CD4-positive, alpha-beta T cell (primary cell): ENCODE measurements at regions not wholly inside any gene's neighbourhood (a gene's known extent, or its start where the extent isn't known, plus 50 kb on each side); places are given as distances from the start of the nearest gene placed in this dataset.

Experiments
- ATAC-seq: fragments of 200-7000 bp; cut with Tn5 transposase; one replicate; pipeline ENCODE4 v1.10.0; 2022; ENCODE audit warnings: mild to moderate bottlenecking; ENCODE audit not compliant: poor library complexity
- CTCF ChIA-PET: fragments of 350-600 bp; sonication (Branson Sonifier 250); formaldehyde crosslinking; loops from one replicate; lab custom pipeline; 2021; ENCODE audit warnings: antibody characterized with exemption, inconsistent platforms; lab: Charles Lee
- POLR2A ChIA-PET: fragments of 350-600 bp; sonication (Branson Sonifier 250); formaldehyde crosslinking; loops from one replicate; lab custom pipeline; 2021; ENCODE audit warnings: antibody characterized with exemption, inconsistent platforms; lab: Charles Lee
- DNase-seq, 14 experiments: peaks; one replicate each; pipeline ENCODE4 v3.0.0-alpha.2; 2013 to 2020; ENCODE audit warnings: mixed read lengths in 2 of 14
- H3K27ac ChIP-seq, 2 donors: one replicate each; pipeline versions ENCODE4 v1.5.1 to v1.7.0; 2013; ENCODE audit warnings: low read length in 2 of 2, low read depth in 1 of 2, mild to moderate bottlenecking in 1 of 2
- H3K27me3 ChIP-seq, 2 experiments: 1 replicate in 1 of 2; 2 replicates in 1 of 2; pipeline versions ENCODE4 v1.6.1 to v1.7.0; 2013; ENCODE audit warnings: low read length in 2 of 2, control low read depth in 1 of 2, mild to moderate bottlenecking in 1 of 2, moderate library complexity in 1 of 2; ENCODE audit not compliant: insufficient read depth in 2 of 2, control insufficient read depth in 1 of 2
- H3K36me3 ChIP-seq: one replicate; pipeline ENCODE4 v1.6.1; 2013; ENCODE audit warnings: low read length, control low read depth; ENCODE audit not compliant: insufficient read depth
- H3K4me1 ChIP-seq: one replicate; pipeline ENCODE4 v1.6.1; 2013; ENCODE audit warnings: low read length, control low read depth; ENCODE audit not compliant: insufficient read depth
- H3K4me3 ChIP-seq: one replicate; pipeline ENCODE4 v1.5.1; 2013; ENCODE audit warnings: mild to moderate bottlenecking, low read length, moderate library complexity
- H3K9me3 ChIP-seq, 2 experiments: 1 replicate in 1 of 2; 2 replicates in 1 of 2; pipeline versions ENCODE4 v1.6.1 to v1.7.0; 2013; ENCODE audit warnings: low read length in 2 of 2, mild to moderate bottlenecking in 2 of 2, control low read depth in 1 of 2, moderate library complexity in 1 of 2; ENCODE audit not compliant: control insufficient read depth in 1 of 2, insufficient read depth in 1 of 2
- H3K27ac Mint-ChIP-seq: one replicate; pipeline ENCODE4 v1.8.0; 2020; ENCODE audit warnings: mixed read lengths
- H3K27me3 Mint-ChIP-seq: one replicate; pipeline ENCODE4 v1.8.0; 2021; ENCODE audit warnings: mixed read lengths
- H3K36me3 Mint-ChIP-seq: one replicate; pipeline ENCODE4 v1.8.0; 2021; ENCODE audit warnings: low read depth, mixed read lengths
- H3K4me1 Mint-ChIP-seq: one replicate; pipeline ENCODE4 v1.8.0; 2021; ENCODE audit warnings: low read depth, mixed read lengths
- H3K4me3 Mint-ChIP-seq: one replicate; pipeline ENCODE4 v1.8.0; 2020; ENCODE audit warnings: mild to moderate bottlenecking, mixed read lengths
- H3K9me3 Mint-ChIP-seq: one replicate; pipeline ENCODE4 v1.8.0; 2020; ENCODE audit warnings: mixed read lengths
- intact Hi-C, 2 experiments: fragments of 100-400 bp; cut with DNase I in 1 of 2; cut with micrococcal nuclease in 1 of 2; formaldehyde crosslinking; loops; one replicate each; pipeline versions ENCODE4 v1.15.1 to v1.9.0; 2023 to 2025; cut with DNase I, micrococcal nuclease
- TF ChIP-seq, protein P1 (sequence below): fragments of 200-600 bp; IDR thresholded peaks from one replicate; pipeline ENCODE4 v1.8.0; 2022; ENCODE audit warnings: antibody characterized with exemption, mild to moderate bottlenecking

DNA sequence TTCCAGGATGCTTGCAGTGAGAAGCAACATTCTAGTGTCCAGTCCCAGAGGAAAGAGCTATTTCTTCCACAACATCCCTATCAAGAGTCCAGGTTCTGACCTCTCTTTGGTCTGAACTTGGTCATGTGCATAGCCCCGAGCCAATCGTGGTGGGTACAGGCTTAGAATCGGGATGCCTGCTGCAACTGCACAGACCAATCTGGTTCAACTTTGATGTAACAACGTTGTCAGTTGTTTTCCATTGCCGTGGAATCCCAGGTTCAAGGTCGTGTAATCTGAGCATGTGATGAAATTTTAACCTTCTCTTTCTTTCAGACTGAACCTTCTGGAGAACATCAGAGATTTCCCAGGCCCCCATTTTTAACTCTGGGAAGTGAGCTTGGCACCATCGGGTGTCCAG, 130.5 kb downstream of the ANKRD60 start:
- Mint-ChIP-seq H3K4me1 (no peaks in the 10 kb centered on the region), H3K27ac (no peak overlapping the region), H3K4me3 (no peak overlapping the region), H3K27me3 (peaks cover 7% of the 10 kb centered on the region), H3K9me3 (no peaks in the 10 kb centered on the region), H3K36me3 (no peaks in the 10 kb centered on the region)
- ChIA-PET CTCF (no interaction called here), POLR2A (no interaction called here)
- no peaks in the 10 kb centered on the region for H3K4me1 ChIP-seq
- no peak overlapping the region for H3K4me3 ChIP-seq
- H3K27me3 ChIP-seq: no peaks in the 10 kb centered on the region
- intact Hi-C loops: no loop called here
- TF ChIP-seq, protein P1, sequence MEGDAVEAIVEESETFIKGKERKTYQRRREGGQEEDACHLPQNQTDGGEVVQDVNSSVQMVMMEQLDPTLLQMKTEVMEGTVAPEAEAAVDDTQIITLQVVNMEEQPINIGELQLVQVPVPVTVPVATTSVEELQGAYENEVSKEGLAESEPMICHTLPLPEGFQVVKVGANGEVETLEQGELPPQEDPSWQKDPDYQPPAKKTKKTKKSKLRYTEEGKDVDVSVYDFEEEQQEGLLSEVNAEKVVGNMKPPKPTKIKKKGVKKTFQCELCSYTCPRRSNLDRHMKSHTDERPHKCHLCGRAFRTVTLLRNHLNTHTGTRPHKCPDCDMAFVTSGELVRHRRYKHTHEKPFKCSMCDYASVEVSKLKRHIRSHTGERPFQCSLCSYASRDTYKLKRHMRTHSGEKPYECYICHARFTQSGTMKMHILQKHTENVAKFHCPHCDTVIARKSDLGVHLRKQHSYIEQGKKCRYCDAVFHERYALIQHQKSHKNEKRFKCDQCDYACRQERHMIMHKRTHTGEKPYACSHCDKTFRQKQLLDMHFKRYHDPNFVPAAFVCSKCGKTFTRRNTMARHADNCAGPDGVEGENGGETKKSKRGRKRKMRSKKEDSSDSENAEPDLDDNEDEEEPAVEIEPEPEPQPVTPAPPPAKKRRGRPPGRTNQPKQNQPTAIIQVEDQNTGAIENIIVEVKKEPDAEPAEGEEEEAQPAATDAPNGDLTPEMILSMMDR: no peak
- no peak overlapping the region for H3K27ac ChIP-seq
- ATAC-seq: no peak
- DNase-seq: no peak
- no peaks in the 10 kb centered on the region for H3K9me3 ChIP-seq
- no peaks in the 10 kb centered on the region for H3K36me3 ChIP-seq

DNA sequence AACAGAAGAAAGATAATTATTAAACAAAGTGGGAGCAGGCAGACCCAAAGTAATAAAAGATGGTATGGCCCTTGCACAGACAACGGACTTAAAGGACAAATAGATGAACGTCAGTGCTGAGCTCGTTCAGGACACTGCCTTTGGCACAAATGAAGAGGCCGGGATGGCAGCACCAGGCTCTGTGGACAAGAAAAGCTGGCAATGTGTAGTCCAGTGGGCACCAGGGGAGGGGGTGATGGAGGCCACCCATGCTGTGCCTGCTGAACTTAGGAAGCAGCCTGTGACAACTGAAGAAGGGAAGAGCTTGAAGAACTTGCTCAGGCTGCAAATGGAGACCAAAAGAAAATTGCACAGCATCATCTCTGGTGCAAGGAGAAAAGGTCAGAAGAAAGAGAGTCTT, 131.0 kb downstream of the ANKRD60 start:
- POLR2A ChIA-PET: no interaction called here
- CTCF ChIA-PET: no interaction called here
- Histone ChIP-seq H3K27me3 (no peaks in the 10 kb centered on the region), H3K4me3 (no peak overlapping the region), H3K36me3 (no peaks in the 10 kb centered on the region), H3K4me1 (no peaks in the 10 kb centered on the region), H3K27ac (no peak overlapping the region), H3K9me3 (no peaks in the 10 kb centered on the region)
- H3K9me3 Mint-ChIP-seq: no peaks in the 10 kb centered on the region
- H3K36me3 Mint-ChIP-seq: no peaks in the 10 kb centered on the region
- no peak for ATAC-seq
- DNase-seq: no peak
- no peaks in the 10 kb centered on the region for H3K4me1 Mint-ChIP-seq
- TF ChIP-seq, protein P1: no peak
- no peak overlapping the region for H3K27ac Mint-ChIP-seq
- H3K4me3 Mint-ChIP-seq: no peak overlapping the region
- intact Hi-C loops: no loop called here
- peaks cover 1% of the 10 kb centered on the region for H3K27me3 Mint-ChIP-seq

DNA sequence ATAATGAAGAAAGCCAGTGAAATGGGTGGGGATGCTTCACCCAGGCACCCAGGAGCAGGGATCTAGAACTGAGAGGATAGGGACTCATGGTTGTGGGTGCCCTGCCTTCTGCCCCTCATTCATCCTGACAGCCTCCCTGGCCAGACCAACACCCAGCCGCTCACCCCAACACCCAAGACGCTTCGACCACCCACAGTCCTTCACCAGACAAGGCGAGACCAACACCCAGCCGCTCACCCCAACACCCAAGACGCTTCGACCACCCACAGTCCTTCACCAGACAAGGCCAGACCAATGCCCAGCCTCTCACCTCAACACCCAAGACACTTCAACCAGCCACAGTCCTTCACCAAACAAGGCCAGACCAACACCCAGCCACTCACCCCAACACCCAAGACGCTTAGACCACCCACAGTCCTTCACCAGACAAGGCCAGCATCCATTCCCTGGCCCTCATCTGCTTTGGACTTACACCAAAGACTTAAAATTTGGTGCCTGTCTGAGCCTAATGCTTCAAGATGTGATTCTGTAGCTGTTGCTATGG, 131.5 kb downstream of the ANKRD60 start:
- no peaks in the 10 kb centered on the region for H3K4me1 Mint-ChIP-seq
- no peak overlapping the region for H3K4me3 ChIP-seq
- TF ChIP-seq, protein P1: no peak
- H3K9me3 ChIP-seq: no peaks in the 10 kb centered on the region
- no peaks in the 10 kb centered on the region for H3K36me3 Mint-ChIP-seq
- H3K4me1 ChIP-seq: no peaks in the 10 kb centered on the region
- H3K27me3 Mint-ChIP-seq: no peaks in the 10 kb centered on the region
- intact Hi-C loops: no loop called here
- no peak for ATAC-seq
- no peak overlapping the region for H3K27ac ChIP-seq
- H3K4me3 Mint-ChIP-seq: no peak overlapping the region
- no peaks in the 10 kb centered on the region for H3K36me3 ChIP-seq
- DNase-seq: no peak
- H3K27me3 ChIP-seq: no peaks in the 10 kb centered on the region
- CTCF ChIA-PET: no interaction called here
- no peak overlapping the region for H3K27ac Mint-ChIP-seq
- H3K9me3 Mint-ChIP-seq: no peaks in the 10 kb centered on the region
- POLR2A ChIA-PET: no interaction called here
